HG03439 (cell line): ENCODE measurements at regions not wholly inside any gene's neighbourhood (a gene's known extent, or its start where the extent isn't known, plus 50 kb on each side); places are given as distances from the start of the nearest gene placed in this dataset.
"Not testable (repeated sequence)": the region's sequence is repeated elsewhere in the genome, so short reads cannot be mapped to it uniquely, and the experiment has no call there.

Source experiments
- ATAC-seq: cut with Tn5 transposase; IDR thresholded peaks from one replicate; pipeline ENCODE4 v1.9.1; 2021; ENCODE audit warnings: mild to moderate bottlenecking, moderate library complexity; ENCODE audit not compliant: unreplicated experiment

DNA sequence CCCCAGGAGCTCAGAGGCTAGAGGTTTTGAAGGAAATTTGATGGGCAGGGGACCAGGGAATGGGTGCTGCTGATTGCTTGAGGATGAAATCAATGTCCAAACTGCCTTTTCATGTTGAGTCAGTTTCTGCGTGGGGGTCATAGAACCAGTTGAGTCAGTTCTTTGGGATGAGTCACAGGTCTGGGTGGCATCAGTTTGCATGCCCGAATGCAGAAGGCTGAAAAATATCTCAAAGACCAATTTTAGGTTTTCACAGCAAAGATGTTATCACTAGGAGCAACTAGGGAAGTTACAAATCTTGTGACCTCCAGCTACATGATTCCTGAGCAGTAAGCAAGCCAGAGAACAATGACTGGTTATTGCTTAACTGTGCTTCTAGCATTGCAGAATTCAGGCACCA is 1135.1 kb upstream of the CRIM1 start:
- no peak for ATAC-seq

DNA sequence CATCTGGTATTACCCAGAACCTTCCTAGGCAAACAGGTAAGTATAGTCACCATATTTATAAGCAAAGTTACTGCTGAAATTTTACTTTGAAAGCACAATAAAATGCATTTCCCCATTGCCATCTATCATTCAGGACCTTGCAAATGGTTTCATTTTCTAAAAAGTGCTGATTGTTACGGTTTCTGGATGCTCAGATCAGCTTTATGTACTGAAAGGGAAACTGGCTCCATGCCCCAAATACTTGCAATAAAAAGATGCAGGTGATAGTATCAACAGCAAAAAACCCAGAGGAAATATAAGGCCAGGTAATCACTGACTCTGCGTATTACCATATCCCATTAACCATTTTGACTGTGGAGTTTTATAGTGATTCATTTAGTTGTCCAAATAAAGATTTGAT is 1150.7 kb upstream of the CRIM1 start:
- ATAC-seq, result no peak

DNA sequence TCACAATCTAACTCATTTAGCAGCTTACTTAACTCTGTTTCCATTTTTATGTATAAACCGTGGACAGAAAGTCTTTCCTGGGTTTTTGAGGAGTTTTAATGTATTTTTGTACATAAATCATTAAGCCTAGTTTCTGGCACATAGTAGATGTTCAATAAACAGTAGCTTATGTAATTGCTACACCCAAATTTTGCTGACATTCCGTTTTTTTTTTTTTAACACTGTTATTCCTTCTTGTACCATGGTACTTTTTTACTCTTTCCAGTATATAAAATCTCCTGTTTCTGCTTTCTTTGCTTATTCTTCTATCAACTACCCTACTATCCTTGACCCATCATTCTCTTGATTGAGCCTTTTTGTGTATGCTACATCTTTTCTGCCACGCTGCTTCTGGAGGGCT is 1151.3 kb upstream of the CRIM1 start:
- ATAC-seq, result no peak

DNA sequence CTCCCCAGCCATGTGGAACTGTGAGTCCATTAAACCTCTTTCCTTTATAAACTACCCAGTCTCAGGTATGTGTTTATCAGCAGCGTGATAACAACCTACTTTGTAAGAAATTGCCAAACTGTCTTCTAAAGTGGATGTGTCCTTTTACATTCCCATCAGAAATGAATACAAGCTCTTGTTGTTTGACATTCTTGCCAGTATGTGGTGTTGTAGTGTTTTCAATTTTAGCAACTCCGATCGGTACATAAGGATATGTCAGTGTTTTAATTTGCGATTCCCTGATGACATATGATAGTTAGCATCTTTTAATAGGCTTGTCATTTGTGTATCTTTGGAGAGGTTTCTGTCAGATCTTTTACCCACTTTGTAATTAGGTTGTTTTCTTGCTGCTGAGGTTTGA is 1156.3 kb upstream of the CRIM1 start:
- no peak for ATAC-seq

DNA sequence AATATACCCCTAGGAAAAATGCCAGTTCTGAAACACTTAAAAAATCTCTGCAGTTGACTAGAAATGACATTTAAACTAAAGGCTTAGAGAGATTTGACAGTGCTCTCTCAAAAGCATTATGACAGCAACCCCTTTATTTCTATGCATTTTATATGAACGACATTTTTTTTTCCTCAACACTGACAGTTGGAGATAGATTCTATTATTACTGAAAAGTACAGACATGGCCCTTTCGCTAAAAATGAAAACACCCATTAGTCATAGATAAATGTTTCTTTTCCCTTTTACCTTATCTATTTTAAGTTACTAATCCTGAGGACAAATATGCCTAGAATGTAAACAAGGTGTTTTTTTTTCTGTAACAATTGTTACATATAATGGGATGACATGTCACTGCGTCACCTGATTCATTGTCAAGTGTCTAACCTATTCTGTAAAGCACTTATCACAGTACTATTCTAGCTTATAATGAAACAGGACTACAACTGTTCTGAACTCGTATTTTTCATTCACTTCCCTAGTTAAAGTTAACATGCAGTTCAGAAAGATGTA is 1169.6 kb upstream of the CRIM1 start:
- no peak for ATAC-seq

DNA sequence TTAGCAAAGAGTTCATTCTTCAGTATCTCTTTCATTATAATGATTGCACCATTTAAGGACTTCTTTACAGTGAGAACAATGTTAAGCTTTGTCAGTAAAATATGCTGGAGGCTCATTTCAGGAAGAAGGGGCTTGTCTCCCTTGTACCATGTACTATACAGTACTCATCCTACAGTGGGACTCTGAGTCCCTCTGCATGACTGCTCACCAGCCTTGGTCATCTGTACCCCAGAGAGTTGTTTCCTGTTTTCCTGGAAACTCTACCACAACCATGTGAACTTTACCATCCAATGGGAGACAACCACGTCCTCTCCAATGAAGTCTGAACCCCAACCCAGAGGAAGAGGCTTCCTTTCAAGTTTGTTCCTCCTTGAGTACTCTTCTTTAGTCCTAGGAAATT is 1171.1 kb upstream of the CRIM1 start:
- no peak for ATAC-seq

DNA sequence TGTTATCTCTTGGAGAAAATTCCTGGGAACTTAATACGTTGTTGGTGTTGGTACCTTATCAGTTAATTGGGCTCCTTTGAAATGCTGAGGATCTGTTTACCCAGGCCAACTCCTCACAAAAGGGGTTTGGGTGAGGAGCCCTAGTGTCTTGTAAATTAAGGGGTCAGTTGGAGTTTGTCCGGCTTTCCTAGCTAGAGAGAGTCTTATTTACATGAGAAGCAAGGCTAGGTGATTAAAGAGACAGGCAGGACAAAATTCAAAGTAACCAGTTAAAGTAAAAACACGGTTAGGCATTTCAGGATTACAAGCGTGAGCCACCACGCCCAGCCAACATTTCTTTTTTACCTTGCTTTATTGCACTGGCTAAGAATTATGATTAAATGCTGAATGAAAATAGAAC is 1178.9 kb upstream of the CRIM1 start:
- not testable (repeated sequence) for ATAC-seq

DNA sequence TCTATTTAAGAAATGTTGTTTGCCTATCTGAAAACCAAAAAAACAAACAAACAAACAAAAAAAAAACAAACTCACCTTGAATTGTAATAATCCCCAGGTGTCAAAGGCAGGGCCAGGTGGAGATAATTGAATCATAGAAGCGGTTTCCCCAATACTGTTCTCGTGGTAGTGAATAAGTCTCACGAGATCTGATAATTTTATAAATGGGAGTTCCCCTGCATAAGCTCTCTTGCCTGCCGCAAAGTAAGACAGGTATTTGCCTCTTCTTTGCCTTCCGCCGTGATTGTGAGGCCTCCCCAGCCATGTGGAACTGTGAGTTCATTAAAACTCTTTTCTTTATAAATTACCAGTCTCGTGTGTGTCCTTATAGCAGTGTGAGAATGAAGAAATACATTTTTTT is 1180.7 kb upstream of the CRIM1 start:
- ATAC-seq, result no peak

DNA sequence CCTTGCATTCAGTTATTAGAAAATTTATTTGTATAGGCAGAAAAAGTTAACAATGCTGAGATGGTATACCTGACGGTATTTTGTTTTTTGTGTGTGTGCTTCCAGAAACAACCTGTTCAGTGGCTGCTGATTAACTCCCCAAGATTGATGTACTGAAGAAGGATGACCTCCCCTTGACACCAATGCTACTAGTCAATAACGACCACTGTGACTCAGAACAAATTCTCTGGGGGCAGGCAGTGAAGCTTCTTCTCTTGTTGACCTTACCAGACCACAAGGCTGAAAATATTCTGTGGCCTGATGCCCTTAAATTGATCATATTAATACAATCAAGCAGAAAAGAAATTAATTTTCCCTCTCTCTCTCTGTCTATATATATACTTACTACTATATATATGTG is 1182.9 kb upstream of the CRIM1 start:
- ATAC-seq, result no peak

DNA sequence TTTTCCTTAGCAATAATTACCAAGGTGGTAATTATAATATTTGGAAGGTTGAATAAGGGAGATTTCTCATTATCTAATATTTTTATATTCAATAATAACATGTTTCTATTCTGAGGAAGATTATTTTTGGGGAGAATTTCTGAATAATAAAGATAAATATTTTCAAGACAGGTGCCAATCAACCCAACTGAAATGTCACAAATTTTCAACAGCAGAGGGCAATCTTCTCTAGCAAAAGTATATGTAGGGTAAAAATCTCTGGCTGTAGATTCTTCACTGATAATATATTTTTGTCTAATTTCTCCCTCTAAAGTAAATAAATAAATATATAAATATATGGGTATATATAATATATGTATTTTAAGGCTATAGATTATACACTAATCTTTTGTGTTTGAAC is 1187.2 kb upstream of the CRIM1 start:
- no peak for ATAC-seq

DNA sequence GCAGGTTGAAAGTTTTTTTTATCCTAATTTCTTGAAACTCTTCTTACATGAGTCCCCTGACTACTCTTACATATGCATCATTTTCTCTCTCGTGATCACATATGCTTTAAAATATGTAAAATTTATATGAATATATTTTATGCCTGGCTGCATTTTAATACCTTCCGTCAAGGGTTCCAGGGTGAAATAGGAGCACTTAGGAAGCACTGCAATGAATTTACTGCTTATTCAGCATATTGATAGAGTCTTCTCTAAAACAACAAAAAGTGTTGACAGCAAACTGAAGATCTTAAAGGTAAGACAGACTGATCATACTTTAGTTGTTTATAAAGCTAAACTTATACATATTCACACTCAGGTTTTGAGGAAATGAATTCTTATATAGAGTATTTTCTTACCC is 1191.6 kb upstream of the CRIM1 start:
- no peak for ATAC-seq

DNA sequence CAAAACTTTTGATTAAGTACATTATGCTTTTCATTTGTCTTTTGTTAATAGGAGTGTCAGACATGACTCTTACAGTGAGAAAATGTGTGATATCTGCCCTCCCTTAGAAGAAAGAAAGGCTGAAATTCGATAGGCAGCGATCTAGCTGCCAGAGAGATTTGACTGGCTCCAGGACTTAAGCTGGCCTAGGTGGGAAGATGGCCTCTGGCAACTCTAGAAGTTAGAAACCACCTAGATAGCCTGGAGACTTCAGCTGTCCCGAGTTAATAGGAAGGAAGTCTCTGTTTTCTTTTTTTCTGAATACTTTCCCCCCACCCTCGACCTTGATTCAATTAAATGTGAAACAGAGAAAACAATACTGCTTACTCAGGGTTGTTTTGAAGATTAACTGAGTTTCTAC is 1194.7 kb upstream of the CRIM1 start:
- ATAC-seq, result no peak

DNA sequence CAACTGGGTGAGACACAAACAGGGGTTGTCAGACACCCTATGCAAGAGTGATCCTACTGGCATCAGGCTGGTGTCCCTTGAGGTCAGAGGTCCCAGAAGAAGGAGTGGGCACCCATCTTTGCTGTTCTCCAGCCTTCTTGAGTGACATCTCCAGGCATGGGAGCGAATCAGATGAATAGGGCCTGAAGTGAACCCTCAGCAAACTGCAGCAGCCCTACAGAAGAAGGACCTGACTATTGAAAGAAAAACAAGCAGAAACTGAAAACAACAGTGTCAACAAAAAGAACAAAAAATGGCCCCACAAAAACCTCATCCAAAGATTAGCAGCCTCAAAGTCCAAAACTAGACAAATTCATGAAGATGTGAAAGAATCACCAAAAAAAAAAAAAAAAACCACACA is 1229.7 kb upstream of the CRIM1 start:
- no peak for ATAC-seq

DNA sequence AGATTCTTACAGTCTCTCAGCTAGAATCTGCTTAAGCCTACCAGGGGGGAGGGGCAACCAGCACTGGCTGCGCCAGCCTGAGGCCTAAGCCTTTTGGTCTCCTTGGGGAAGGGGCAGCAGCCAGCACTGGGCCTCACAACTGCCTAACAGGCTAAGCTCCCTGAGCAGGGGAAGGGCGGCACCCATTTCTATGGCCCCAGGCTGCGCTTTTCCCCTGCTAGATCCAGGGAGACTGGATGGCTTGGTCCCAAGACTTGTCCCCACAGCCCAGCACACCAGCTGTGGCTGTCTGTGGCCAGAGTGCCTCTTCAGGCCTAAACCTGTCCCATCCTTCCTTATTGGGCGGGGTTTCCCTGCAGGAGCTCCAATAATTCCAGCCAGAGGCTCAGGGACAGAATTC is 1230.3 kb upstream of the CRIM1 start:
- ATAC-seq, result no peak

DNA sequence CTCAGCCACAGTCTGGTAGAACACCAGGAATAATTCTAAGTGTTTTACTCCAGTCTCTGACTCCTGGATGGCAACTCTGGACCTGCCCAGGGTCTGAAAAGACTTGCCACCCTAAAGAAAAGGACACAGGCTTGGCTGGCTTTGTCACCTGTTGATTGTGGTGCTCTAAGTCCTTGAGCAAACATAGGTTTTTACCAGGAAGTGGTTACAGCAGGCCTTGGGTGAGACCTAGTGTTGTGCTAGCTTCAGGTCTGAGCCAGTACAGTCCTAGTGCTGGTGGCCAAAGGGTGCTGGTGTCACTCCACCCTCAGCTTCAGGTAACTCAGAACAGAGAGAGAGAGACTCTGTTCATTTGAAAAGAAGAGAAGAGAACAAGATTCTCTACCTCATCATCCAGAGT is 1239.4 kb upstream of the CRIM1 start:
- ATAC-seq, result no peak

DNA sequence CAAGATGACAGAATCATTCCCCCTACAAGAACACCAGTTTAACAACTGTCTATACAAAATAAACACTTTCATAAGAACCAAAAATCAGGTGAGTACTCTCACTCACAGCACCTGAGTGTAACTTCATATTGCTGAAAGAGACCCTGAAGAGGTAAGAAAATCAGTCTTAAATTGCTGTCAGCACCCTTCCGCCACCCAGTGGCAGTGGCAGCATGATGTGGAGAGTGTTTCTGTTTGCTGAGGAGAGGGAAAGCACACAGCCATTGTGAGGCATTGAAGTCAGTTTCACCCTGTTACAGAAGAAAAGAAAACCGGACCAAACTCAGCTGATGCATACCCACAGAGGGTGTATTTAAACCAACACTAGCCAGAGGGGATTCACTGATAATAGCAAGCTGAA is 1240.8 kb upstream of the CRIM1 start:
- ATAC-seq, result no peak

DNA sequence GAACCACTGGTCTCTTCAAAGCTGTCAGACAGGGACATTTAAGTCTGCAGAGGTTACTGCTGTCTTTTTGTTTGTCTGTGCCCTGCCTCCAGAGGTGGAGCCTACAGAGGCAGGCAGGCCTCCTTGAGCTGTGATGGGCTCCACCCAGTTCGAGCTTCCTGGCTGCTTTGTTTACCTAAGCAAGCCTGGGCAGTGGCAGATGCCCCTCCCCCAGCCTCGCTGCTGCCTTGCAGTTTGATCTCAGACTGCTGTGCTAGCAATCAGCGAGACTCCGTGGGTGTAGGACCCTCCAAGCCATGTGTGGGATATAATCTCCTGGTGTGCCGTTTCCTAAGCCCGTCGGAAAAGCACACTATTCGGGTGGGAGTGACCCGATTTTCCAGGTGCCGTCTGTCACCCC is 1243.2 kb upstream of the CRIM1 start:
- ATAC-seq, result not testable (repeated sequence)

DNA sequence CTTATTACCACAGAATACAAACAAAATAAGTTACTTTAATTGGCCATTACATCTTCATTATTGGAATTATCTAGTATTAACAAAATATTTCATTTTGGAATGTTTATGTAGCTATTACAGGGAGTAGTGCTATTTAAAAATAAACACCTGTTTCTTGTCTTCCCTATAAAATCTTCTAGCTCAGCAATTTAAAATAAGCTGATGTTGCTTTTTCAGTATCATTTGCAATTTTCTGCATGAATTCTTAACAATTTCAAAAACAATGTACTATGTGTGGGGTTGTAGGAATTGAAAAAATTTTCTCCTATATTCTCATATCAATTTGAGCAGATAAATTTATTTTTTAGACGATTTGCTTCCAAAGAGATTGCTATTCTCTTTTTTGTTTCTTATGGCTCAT is 1251.3 kb upstream of the CRIM1 start:
- ATAC-seq, result no peak

DNA sequence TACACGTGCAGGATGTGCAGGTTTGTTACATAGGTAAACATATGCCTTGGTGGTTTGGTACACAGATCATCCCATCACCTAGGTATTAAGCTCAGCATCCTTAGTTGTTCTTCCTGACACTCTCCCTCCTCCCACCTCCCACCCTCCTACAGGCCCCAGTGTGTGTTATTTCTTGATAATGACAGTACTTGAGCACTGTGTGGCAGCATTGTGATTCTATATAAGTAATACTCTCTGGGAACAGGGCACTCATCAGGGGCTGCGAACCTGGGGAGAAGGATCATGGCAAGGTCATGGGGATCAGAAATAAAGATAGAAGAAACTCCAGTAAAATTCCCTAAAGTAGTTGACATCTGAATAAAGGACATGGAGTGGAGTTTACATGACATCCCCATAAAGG is 1256.2 kb upstream of the CRIM1 start:
- no peak for ATAC-seq

DNA sequence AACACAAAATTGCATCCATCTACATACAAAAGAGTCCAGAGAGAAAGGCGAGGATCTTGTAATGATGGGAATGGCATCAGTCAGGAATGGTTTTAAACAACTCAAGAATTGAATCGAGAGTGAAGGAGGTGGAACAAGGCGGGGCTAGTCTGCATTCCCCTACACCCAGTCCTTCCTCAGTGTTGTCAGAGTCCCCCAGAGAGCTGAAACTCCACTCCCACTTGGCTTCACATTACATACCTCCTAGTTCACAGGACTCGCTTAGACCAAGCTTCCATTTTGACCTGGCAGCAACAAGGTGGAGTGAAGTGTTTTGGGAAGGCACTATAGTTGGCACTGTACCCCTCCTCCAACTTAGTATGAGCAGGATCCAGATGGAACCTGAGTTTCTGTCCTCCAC is 1273.5 kb upstream of the CRIM1 start:
- ATAC-seq, result no peak

DNA sequence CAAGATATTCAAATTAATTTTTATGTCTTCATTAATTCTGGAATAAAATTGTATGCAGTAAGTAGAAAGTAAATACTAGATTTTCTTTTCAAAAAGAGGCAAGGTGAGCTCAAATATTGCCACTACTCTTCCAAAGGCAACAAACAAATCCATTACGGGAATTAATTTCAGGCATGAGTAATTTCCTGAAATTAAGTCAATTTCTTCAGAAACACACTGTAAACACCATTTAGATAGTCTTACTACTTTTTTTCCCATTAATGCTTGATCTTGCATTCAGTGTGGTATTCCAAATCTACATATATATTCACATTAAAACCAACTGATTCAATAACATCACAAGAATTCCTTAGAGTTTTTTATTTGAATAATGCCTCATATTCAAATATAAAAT is 1274.0 kb upstream of the CRIM1 start:
- no peak for ATAC-seq

DNA sequence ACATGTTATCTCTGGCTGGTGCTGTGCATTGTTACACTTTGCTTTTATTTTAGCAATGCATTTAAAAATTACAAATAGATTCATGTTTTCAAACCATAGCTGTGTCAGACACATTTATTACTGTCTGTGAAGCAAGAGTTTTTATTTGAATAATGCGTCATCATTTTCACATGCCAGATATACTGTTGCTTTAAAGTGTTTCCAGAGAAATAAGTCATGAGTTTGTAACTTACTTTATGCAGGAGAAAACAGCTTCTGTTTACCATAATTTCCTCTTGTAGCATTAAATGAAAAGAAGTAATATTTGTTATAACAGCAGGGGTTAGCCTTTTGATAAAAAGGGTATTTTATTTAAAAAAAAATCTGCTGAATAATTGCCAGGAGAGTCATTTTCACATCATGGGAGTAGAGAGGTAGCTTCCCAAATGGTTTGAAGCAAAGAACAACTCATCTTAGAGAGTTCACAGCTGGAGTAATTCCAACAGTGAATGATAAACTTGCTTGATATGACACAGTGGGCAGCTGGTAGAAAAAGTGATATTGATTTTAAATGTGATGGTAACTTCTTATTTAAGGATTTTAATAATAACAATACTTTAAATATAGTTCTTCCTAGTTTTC is 1274.5 kb upstream of the CRIM1 start:
- ATAC-seq, result no peak

DNA sequence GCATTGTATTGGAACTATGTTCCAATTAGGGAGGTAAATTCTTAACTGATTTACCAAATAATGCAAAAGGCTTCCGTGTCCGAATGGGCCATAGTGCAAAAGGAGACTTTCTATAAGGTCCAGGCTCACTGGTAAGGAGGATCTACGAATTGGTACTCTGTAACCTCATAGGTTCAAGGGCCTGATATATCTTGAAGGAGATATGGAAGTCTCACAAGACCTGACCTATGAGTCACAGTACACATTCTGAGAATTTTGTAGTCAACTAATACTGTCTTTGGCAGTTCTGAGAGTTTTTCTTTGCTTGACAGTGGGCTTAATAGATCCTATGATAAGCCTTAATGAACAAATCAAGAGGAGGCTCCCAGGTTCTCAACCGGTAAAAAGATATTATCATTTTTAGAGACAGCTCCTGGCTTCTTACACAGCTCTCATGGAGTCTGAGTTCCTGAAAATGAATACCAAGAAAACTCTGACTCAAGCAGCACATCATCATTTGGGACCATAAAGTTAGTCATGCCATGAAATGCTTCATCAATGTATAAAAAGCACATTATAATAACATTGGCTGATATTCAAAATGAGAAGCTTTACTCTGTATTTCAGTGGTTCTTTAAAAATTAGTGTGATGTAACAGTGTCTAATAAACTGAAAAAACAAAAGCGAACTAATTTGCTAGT is 1275.2 kb upstream of the CRIM1 start:
- ATAC-seq, result no peak
